Epithelial cell of esophagus (primary cell): ENCODE measurements at regions not wholly inside any gene's neighbourhood (a gene's known extent, or its start where the extent isn't known, plus 50 kb on each side); places are given as distances from the start of the nearest gene placed in this dataset.

Source experiments
- DNase-seq: peaks from one replicate; pipeline ENCODE4 v3.0.0; 2010; ENCODE audit warnings: low read depth
- H3K4me3 ChIP-seq: 2 replicates; pipeline ENCODE4 v1.5.1; 2011; ENCODE audit warnings: mild to moderate bottlenecking, low read length, control low read depth
- CTCF ChIP-seq: IDR thresholded peaks from 2 replicates; pipeline ENCODE4 v1.5.1; 2011; ENCODE audit warnings: low read depth, mild to moderate bottlenecking, low read length, control low read depth, inconsistent platforms; ENCODE audit not compliant: insufficient read depth; ENCODE audit errors: missing control alignments

- no peak for TF ChIP-seq CTCF
- H3K4me3 ChIP-seq: no peak overlapping the region
- no peak for DNase-seq
These were observed 180.7 kb upstream of the TENM3 start for GRCh38 chr4:182062458-182062857.

GRCh38 chr4:182062936-182063335, 180.3 kb upstream of the TENM3 start:
- peak; percentile 75 for DNase-seq
- H3K4me3 ChIP-seq: no peak overlapping the region
- TF ChIP-seq CTCF: no peak

DNA sequence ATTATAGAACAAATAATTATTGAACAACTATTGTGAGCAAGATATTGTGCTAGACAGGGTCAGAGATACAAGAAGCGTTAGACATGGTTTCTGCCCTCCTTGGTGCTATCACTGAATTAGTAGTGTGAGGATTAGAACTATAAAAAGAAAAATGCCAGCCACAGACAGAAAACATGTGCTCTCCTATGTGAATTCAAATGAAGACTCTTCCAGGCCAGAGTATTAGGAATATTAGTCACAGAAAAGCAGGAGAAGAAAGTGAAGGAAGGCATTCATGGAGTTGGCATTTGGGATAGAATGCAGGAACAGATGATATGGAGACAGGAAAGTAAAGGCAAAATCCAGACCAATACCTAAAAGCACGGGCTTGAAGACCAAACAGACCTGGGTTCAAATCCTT, 179.6 kb upstream of the TENM3 start:
- TF ChIP-seq CTCF: no peak
- no peak overlapping the region for H3K4me3 ChIP-seq
- no peak for DNase-seq

- DNase-seq: no peak
- TF ChIP-seq CTCF: no peak
- H3K4me3 ChIP-seq: no peak overlapping the region
These were observed 177.9 kb upstream of the TENM3 start for GRCh38 chr4:182065255-182065654.

DNA sequence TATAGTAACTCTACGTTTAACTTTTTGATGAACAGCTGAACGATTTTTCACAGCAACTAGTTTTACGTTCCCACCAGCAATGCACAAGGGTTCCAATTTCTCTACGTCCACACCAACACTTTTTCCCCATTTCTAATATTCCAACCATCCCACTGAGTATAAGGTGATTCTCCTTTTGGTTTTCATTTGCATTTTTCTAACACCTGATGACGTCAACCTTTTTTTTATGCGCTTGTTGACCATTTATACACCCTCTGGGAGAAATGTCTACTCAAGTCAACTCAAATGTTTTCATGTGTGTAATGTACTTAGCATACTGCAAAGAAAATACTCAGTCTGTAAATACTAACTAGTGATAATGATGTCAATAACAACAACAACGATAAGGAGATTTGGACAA, 177.2 kb upstream of the TENM3 start:
- no peak overlapping the region for H3K4me3 ChIP-seq
- no peak for DNase-seq
- TF ChIP-seq CTCF: no peak

GRCh38 chr4:182067828-182068227, 175.4 kb upstream of the TENM3 start:
- no peak for TF ChIP-seq CTCF
- no peak for DNase-seq
- no peak overlapping the region for H3K4me3 ChIP-seq

- no peak for DNase-seq
- TF ChIP-seq CTCF: no peak
- no peak overlapping the region for H3K4me3 ChIP-seq
These were observed 174.3 kb upstream of the TENM3 start for GRCh38 chr4:182068920-182069319.
